Gastrocnemius medialis (tissue), 4 donors: ENCODE measurements at regions not wholly inside any gene's neighbourhood (a gene's known extent, or its start where the extent isn't known, plus 50 kb on each side); places are given as distances from the start of the nearest gene placed in this dataset.
"Not testable (repeated sequence)": the region's sequence is repeated elsewhere in the genome, so short reads cannot be mapped to it uniquely, and the experiment has no call there.

Experiments
- ATAC-seq, 2 donors: fragments of 150-250 bp; one replicate each; pipeline ENCODE4 v1.9.1; 2016
- DNase-seq, 2 donors: peaks; one replicate each; pipeline ENCODE4 v3.0.0-alpha.2; 2019
- H3K27ac ChIP-seq, 4 donors: fragments of 200-600 bp; sonication (generic); 1 replicate in 1 of 4; 2 replicates in 3 of 4; pipeline ENCODE4 v1.5.1; 2016 to 2018; ENCODE audit warnings: mild to moderate bottlenecking in 2 of 4, moderate library complexity in 1 of 4
- H3K27me3 ChIP-seq, 3 donors: fragments of 200-600 bp; sonication (generic) in 2 of 3; 1 replicate in 1 of 3; 2 replicates in 2 of 3; pipeline versions ENCODE4 v1.5.1 to v1.6.0; 2016 to 2019; ENCODE audit warnings: mild to moderate bottlenecking in 1 of 3, moderate library complexity in 1 of 3
- H3K36me3 ChIP-seq, 2 donors: fragments of 200-600 bp; sonication (generic) in 1 of 2; one replicate each; pipeline ENCODE4 v1.5.1; 2017 to 2018
- H3K4me1 ChIP-seq, 2 donors: fragments of 200-600 bp; sonication (generic) in 1 of 2; one replicate each; pipeline ENCODE4 v1.5.1; 2016 to 2017; ENCODE audit warnings: mild to moderate bottlenecking in 2 of 2
- H3K4me3 ChIP-seq, 4 donors: fragments of 200-600 bp; sonication (generic) in 3 of 4; 1 replicate in 1 of 4; 2 replicates in 3 of 4; pipeline ENCODE4 v1.5.1; 2016 to 2019; ENCODE audit warnings: mild to moderate bottlenecking in 2 of 4
- H3K9me3 ChIP-seq, 3 donors: fragments of 200-600 bp; sonication (generic) in 2 of 3; 1 replicate in 1 of 3; 2 replicates in 2 of 3; pipeline ENCODE4 v1.5.1; 2016 to 2019
- CTCF ChIP-seq, 5 experiments: fragments of 450-650 bp in 3 of 5; fragments of 200-600 bp in 2 of 5; sonication (generic) in 2 of 5; IDR thresholded peaks in 4 of 5; conservative IDR thresholded peaks in 1 of 5; 1 replicate in 4 of 5; 2 replicates in 1 of 5; pipeline ENCODE4 v1.5.1; 2016 to 2019; ENCODE audit warnings: antibody characterized with exemption in 5 of 5, mild to moderate bottlenecking in 3 of 5, moderate library complexity in 3 of 5
- POLR2A ChIP-seq, 2 donors: fragments of 450-650 bp; IDR thresholded peaks; one replicate each; pipeline ENCODE4 v1.6.1; 2017; ENCODE audit warnings: antibody characterized with exemption in 2 of 2, mild to moderate bottlenecking in 2 of 2, moderate library complexity in 2 of 2
- in situ Hi-C, 4 donors: fragments of 200-750 bp; cut with MboI; loops; one replicate each; pipeline versions ENCODE4 v1.15.0 to v1.8.0; 2017; ENCODE audit warnings: low sequenced_read_pairs in 4 of 4
- intact Hi-C: fragments of 100-400 bp; cut with DNase I; formaldehyde crosslinking; loops from one replicate; pipeline ENCODE4 v1.15.1; 2023; ENCODE audit warnings: low total_unique reads

GRCh38 chr3:68504201-68504600 is 428.1 kb downstream of the TAFA4 start:
- intact Hi-C loops: no loop called here
- DNase-seq: no peak

GRCh38 chr3:68485845-68486244 is 446.5 kb downstream of the TAFA4 start:
- H3K9me3 ChIP-seq, H3K36me3 ChIP-seq, DNase-seq, intact Hi-C loops, H3K4me3 ChIP-seq, H3K27ac ChIP-seq, ATAC-seq, H3K27me3 ChIP-seq, H3K4me1 ChIP-seq, in situ Hi-C loops: not testable (repeated sequence)

More at GRCh38 chr3:68504201-68504600, 428.1 kb downstream of the TAFA4 start:
- Histone ChIP-seq H3K4me3 (no peak overlapping the region), H3K4me1 (no peaks in the 10 kb centered on the region), H3K27ac (no peak overlapping the region), H3K36me3 (no peaks in the 10 kb centered on the region), H3K27me3 (no peaks in the 10 kb centered on the region), H3K9me3 (no peaks in the 10 kb centered on the region)
- in situ Hi-C loops: no loop called here
- no peak for ATAC-seq
- no peak for TF ChIP-seq POLR2A (IDR thresholded peaks at IDR 0.05)
- TF ChIP-seq CTCF (IDR thresholded peaks at IDR 0.05 in 4 of 5, conservative IDR thresholded peaks at IDR 0.05 in 1 of 5): no peak

- no peaks in the 10 kb centered on the region for H3K36me3 ChIP-seq
- no peaks in the 10 kb centered on the region for H3K4me1 ChIP-seq
- ATAC-seq (no peak), DNase-seq (no peak)
- in situ Hi-C loops: no loop called here
- no peak overlapping the region for H3K27ac ChIP-seq
- TF ChIP-seq POLR2A (IDR thresholded peaks at IDR 0.05): no peak
- no peak for TF ChIP-seq CTCF (IDR thresholded peaks at IDR 0.05 in 4 of 5, conservative IDR thresholded peaks at IDR 0.05 in 1 of 5)
- H3K27me3 ChIP-seq: no peaks in the 10 kb centered on the region
- H3K9me3 ChIP-seq: no peaks in the 10 kb centered on the region
- H3K4me3 ChIP-seq: no peak overlapping the region
- intact Hi-C loops: no loop called here
Observed at GRCh38 chr3:68485051-68485450, 447.3 kb downstream of the TAFA4 start.

- DNase-seq: no peak
- TF ChIP-seq POLR2A (IDR thresholded peaks at IDR 0.05): no peak
- TF ChIP-seq CTCF (IDR thresholded peaks at IDR 0.05 in 4 of 5, conservative IDR thresholded peaks at IDR 0.05 in 1 of 5): no peak
- no peaks in the 10 kb centered on the region for H3K27me3 ChIP-seq
- intact Hi-C loops (no loop called here), in situ Hi-C loops (no loop called here)
- H3K4me1 ChIP-seq: no peaks in the 10 kb centered on the region
- no peaks in the 10 kb centered on the region for H3K9me3 ChIP-seq
- H3K27ac ChIP-seq: no peak overlapping the region
- H3K4me3 ChIP-seq: no peak overlapping the region
- no peak for ATAC-seq
- no peaks in the 10 kb centered on the region for H3K36me3 ChIP-seq
Observed at GRCh38 chr3:68483601-68484000, 448.7 kb downstream of the TAFA4 start.

GRCh38 chr3:68483041-68483440 is 449.3 kb downstream of the TAFA4 start:
- ATAC-seq (no peak), DNase-seq (no peak)
- Histone ChIP-seq H3K4me1 (no peaks in the 10 kb centered on the region), H3K27ac (no peak overlapping the region), H3K36me3 (no peaks in the 10 kb centered on the region), H3K4me3 (no peak overlapping the region), H3K27me3 (no peaks in the 10 kb centered on the region), H3K9me3 (no peaks in the 10 kb centered on the region)
- intact Hi-C loops: no loop called here
- no peak for TF ChIP-seq POLR2A (IDR thresholded peaks at IDR 0.05)
- no peak for TF ChIP-seq CTCF (IDR thresholded peaks at IDR 0.05 in 4 of 5, conservative IDR thresholded peaks at IDR 0.05 in 1 of 5)
- in situ Hi-C loops: no loop called here
